H1 (cell line): ENCODE measurements at regions not wholly inside any gene's neighbourhood (a gene's known extent, or its start where the extent isn't known, plus 50 kb on each side); places are given as distances from the start of the nearest gene placed in this dataset.

Source experiments
- CTCF ChIP-seq, 3 experiments: IDR thresholded peaks; 1 replicate in 2 of 3; 2 replicates in 1 of 3; pipeline versions ENCODE4 v1.5.1 to v1.6.1; 2011; ENCODE audit warnings: low read length in 3 of 3, mild to moderate bottlenecking in 3 of 3, inconsistent platforms in 2 of 3, low read depth in 1 of 3, moderate library complexity in 1 of 3; ENCODE audit not compliant: insufficient read depth in 1 of 3; ENCODE audit errors: control extremely low read depth in 1 of 3
- EP300 ChIP-seq, 2 experiments: IDR thresholded peaks; 1 replicate in 1 of 2; 2 replicates in 1 of 2; pipeline ENCODE4 v1.6.1; 2011 to 2012; ENCODE audit warnings: low read depth in 2 of 2, low read length in 2 of 2, mild to moderate bottlenecking in 2 of 2, borderline replicate concordance in 1 of 2, inconsistent platforms in 1 of 2, moderate library complexity in 1 of 2
- FOSL1 ChIP-seq: IDR thresholded peaks from 2 replicates; pipeline ENCODE4 v1.6.1; 2011; ENCODE audit warnings: mild to moderate bottlenecking, low read depth, low read length, moderate library complexity; ENCODE audit not compliant: insufficient read depth
- POLR2A ChIP-seq, 2 experiments: IDR thresholded peaks; 1 replicate in 1 of 2; 2 replicates in 1 of 2; pipeline ENCODE4 v1.6.1; 2011; ENCODE audit warnings: low read depth in 2 of 2, low read length in 2 of 2, mild to moderate bottlenecking in 2 of 2; ENCODE audit errors: control extremely low read depth in 1 of 2
- POLR2AphosphoS5 ChIP-seq: IDR thresholded peaks from 2 replicates; pipeline ENCODE4 v1.6.1; 2011; ENCODE audit warnings: low read depth, low read length
- RBBP5 ChIP-seq: IDR thresholded peaks from 2 replicates; pipeline ENCODE4 v1.7.1; 2012; ENCODE audit warnings: low read depth, mild to moderate bottlenecking, inconsistent platforms, low read length, moderate library complexity, borderline replicate concordance
- TEAD4 ChIP-seq: IDR thresholded peaks from 2 replicates; pipeline ENCODE4 v1.6.1; 2012; ENCODE audit warnings: low read depth, low read length, inconsistent platforms, mixed read lengths

- TF ChIP-seq CTCF (IDR thresholded peaks at IDR 0.05; ENCODE audit: control extremely low read depth in 1 of 3, insufficient read depth in 1 of 3, low read depth in 1 of 3, low read length in 3 of 3) (no peak), POLR2AphosphoS5 (no peak), POLR2A (IDR thresholded peaks at IDR 0.05; ENCODE audit: control extremely low read depth in 1 of 2, low read depth in 2 of 2, low read length in 2 of 2) (no peak), FOSL1 (no peak), RBBP5 (no peak), TEAD4 (no peak), EP300 (IDR thresholded peaks at IDR 0.05; ENCODE audit: borderline replicate concordance in 1 of 2, low read depth in 2 of 2, low read length in 2 of 2) (no peak)
Measured at GRCh38 chr3:83403927-83404326, 1554.9 kb upstream of the CADM2 start.
